ENCODE measurements at regions not wholly inside any gene's neighbourhood (a gene's known extent, or its start where the extent isn't known, plus 50 kb on each side); places are given as distances from the start of the nearest gene placed in this dataset.

- no peak for DNase-seq (ENCODE audit: low read depth in 2 of 2)
Measured at GRCh38 chr5:14986413-14986812, 114.8 kb upstream of the ANKH start.

- peak in 1 of 2 donors; percentile 5 for DNase-seq (ENCODE audit: low read depth in 2 of 2)
Measured at GRCh38 chr5:14983666-14984441, 112.3 kb upstream of the ANKH start.

GRCh38 chr5:14980698-14981097 is 109.1 kb upstream of the ANKH start:
- no peak for DNase-seq (ENCODE audit: low read depth in 2 of 2)

DNA sequence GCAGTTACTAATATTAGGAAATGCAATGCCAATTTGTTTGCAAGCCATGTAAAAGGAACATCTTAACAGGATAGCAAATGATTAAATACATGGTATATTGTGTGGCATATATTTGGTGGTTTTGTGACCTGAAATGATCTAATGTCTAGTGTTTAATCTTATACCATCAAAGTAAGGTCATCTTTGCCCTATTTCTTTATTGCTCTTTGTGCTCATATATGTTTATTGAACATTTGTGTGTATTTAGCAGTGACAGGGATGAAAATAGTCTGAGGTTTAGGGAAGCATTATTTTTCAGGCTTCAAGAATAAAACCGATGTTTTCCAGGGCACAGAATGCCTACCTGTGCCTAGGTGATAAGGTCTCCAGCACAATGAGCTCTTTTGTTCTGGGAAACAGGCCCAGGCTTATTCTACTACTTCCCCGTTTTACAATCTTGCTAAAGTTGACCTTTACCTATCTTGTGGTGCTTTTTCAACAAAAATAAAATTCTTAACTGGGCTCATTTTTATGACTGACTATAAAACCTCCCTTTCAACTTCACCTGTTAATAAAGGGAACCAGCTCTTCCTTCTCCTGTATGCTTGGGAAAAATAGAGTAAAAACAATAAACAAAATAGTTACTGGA is 105.6 kb upstream of the ANKH start:
- DNase-seq (ENCODE audit: low read depth in 2 of 2) = no peak

DNA sequence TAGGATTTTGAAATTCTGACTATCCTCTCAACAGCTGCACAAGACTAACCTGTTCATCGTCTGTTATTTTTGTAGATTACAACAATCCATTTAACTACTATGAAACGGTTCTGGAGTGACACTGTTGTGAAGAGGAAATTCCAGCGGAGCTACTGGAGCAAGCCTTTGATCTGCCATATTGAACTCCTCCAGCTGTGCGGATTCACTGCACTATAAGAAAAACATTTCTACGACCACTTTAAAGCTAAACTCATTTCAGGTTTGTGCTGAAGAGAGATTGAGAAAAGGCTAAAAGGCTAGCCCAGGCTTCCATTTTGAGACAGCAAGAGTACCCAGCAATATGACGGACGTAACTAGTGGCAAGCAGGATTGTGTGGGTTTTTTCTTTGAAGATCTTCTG is 104.9 kb upstream of the ANKH start:
- no peak for DNase-seq (ENCODE audit: low read depth in 2 of 2)

GRCh38 chr5:14971873-14972272 is 100.3 kb upstream of the ANKH start:
- no peak for DNase-seq (ENCODE audit: low read depth in 2 of 2)

GRCh38 chr5:14968796-14969195 is 97.2 kb upstream of the ANKH start:
- DNase-seq (ENCODE audit: low read depth in 2 of 2) = no peak

DNA sequence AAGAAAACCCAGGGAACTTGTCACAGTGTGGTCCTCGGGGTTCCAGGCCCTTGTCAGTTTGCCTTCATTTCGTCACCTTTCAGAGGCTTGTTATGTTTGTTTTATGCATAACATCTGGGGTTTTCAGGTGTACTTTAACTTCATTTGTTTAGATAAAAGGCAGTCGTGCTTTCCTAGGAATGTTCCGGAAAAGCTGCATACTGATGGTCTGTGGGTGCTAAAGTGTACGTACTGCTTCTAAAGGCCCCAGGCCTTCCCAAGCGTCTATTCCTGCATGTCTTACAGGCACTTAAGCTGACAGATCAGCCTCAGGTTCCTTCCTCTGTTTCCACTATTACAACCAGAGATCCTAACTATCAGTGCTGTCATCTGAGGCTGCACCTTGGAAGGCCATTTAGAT is 95.6 kb upstream of the ANKH start:
- DNase-seq (ENCODE audit: low read depth in 2 of 2) = no peak

DNA sequence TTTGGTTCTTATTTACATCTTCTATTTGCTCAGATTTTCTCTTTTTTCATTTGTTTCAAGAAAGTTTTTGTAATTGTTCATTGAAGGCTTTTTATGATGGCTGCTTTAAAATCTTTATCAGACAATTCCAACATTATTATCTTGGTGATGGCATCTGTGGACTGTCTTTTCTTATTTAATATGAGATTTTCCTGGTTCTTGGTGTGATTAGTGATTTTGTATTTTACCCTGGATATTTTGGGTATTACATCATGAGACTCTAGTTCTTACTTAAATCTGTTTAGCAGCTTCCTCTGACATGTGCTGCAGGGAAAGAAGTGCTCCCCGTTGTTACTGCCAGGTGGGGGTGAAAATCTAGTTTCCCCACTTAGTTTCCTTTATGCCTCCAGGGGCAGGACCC is 94.2 kb upstream of the ANKH start:
- no peak for DNase-seq (ENCODE audit: low read depth in 2 of 2)

DNA sequence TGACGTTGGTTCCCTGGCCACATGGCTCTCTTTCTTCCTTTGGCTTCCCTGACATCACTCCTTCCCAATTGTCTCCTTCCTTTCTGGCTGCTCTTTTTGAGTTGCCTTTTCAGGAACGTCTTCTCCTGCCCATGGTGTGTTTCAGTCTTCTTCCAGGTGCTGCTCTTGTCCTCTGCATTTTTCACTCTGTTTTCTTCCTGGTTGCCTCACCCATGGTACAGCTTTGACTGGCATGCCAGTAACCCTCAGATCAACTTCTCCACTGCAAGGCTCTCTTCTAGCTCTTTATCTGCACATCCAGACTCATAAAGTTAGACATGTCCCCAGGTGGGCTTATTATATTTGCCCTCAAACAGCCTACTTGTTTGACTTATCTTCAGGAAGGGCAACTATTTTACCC is 91.0 kb upstream of the ANKH start:
- no peak for DNase-seq (ENCODE audit: low read depth in 2 of 2)

DNA sequence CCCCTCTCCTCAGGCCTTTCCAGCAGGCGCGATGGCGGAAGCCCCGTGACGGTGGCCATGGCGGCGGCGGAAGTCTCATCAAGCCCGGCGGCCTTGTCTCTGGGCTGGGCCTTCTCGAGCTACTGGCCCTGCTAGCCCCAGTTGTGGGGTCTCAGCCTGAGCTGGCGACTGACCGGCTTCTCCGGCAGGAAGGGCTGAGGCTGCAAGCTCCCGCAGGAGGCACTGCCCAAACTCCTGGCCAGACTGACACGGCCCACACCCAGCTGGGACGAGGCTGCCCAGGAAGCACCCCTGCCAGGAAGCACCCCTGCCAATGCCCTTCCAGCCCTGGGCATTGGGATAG is 88.5 kb upstream of the ANKH start:
- DNase-seq (ENCODE audit: low read depth in 2 of 2) = no peak

- no peak for DNase-seq (ENCODE audit: low read depth in 2 of 2)
Measured at GRCh38 chr5:14959399-14960119, 88.0 kb upstream of the ANKH start.

- no peak for DNase-seq (ENCODE audit: low read depth in 2 of 2)
Measured at GRCh38 chr5:14958188-14958587, 86.6 kb upstream of the ANKH start.

DNA sequence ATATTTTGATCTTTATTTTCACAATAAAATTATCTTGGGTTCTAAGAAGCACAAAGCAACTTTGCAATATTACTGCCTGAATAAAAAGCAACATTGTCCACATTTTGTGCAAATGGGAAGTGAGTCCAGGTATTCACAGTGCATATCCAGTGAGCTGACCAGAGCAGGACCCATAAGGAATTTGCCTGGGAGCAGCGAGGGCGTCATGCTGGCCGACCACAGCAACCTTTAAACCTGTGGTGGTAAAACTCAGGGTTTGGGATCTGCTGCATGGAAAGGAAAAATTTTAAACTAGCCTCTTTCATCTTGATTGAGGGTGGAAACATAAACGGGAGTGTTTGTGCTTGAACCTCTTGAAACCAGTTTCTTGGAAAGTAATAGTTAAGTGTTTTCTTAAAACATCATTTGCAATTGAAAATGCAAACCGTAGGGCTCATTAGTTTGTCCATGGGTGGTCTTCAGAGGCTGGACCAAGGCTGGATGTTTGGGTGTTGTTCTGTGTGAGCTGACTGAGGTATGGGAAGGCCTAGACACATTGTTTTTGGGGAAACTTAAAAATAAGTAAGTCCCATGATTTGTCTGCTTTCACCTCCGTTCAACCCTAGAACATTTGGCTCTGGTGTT is 85.0 kb upstream of the ANKH start:
- no peak for DNase-seq (ENCODE audit: low read depth in 2 of 2)

DNA sequence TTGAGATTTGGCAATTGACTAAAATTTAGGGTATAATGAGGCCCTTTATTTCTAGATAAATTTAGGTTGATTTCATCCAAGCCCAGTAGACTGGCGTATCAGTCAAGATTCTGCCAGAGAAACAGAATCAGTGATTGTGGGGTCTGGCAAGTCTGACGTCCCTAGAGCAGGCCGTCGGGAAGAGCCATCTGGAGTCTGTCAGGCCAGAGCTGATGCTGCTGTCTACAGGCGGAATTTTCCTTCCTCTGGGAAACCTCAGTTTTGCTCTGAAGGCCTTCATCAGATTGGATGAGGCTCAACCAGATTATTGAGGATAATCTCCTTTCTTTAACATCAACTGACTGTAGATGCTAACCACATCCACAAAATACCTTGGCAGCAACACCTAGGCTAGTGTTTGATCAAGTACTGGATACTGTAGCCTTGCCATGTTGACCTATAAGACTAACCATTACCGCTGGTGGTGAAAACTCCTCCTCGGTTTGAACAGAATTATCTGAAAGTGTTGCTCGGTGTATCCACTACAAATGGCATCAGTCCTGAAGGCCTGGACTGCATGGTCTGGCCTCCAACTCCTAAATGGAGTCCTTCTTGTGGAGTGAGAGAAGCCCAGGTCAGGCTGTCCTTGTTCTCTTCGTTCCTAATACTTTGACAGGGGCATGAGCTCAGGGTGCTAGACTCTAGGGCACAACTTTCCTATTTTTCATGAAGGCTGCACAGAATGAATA is 83.2 kb upstream of the ANKH start:
- no peak for DNase-seq (ENCODE audit: low read depth in 2 of 2)

DNA sequence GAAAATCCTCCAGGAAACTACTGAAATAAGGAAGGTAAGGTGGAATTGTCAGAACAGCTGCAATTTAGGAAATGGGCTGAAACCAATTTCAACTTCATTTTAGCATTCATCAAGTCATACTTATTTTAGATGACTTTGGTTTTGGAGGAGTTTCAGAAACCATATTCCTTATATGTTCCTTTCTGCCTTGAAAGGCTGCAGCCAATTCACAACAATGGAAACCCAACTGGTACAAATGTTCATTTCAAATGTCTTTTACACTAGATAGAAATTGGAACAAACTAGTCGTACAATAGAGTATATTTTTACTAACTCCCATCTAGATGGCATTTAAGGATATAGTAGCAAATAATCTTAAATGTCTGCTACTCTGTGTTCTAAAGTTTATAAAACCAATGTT is 82.6 kb upstream of the ANKH start:
- DNase-seq (ENCODE audit: low read depth in 2 of 2) = no peak

GRCh38 chr5:14953075-14953607 is 81.6 kb upstream of the ANKH start:
- DNase-seq (ENCODE audit: low read depth in 2 of 2) = no peak

GRCh38 chr5:14948383-14948782 is 76.8 kb upstream of the ANKH start:
- DNase-seq (ENCODE audit: low read depth in 2 of 2) = no peak

GRCh38 chr5:14946815-14947620 is 75.4 kb upstream of the ANKH start:
- DNase-seq (ENCODE audit: low read depth in 2 of 2) = no peak

DNA sequence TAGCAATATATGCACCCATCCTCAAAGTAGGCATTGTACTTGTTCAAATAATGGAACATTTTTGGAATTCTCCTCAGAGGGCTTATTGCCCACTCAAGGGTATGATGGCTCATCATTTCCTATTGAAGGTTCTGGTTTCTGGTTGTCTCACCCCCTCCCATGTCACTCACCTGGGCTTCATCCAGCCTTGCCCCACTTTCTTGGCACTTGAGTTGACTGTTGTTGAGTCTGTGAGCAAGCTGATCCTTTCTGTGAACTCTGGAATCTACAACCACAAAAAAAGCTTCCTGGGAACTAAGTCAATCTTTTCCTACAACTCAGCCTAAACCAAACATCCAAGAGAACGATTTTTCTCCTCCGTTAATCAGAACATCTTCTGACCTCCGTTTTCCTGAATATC is 73.9 kb upstream of the ANKH start:
- DNase-seq (ENCODE audit: low read depth in 2 of 2) = no peak

DNA sequence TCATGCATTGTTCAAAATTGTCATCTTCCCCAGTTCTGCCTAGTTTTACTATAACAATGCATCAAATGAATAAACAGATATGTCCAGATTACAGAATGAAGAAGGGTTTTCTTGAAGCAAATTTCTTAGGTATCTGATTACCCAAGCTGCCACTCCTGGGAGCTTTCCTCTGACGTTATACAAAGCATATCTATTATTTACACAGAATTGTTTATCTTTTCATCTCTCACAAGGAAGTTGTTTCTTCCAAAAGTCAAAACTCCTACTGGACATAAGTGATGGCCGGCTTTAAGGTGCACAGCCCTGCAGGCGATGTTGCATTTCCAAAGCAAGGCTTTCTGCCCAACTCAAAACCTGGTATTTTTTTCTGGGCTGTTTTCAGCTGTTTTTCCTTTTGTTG is 73.4 kb upstream of the ANKH start:
- no peak for DNase-seq (ENCODE audit: low read depth in 2 of 2)

All from stimulated activated CD8-positive, alpha-beta memory T cell treated with anti-CD3 and anti-CD28 coated beads, Interleukin-7, amount 100 ng/mL, for 4 hours (primary cell).